Memory B cell (primary cell): ENCODE measurements at regions not wholly inside any gene's neighbourhood (a gene's known extent, or its start where the extent isn't known, plus 50 kb on each side); places are given as distances from the start of the nearest gene placed in this dataset.

Experiments used
- ATAC-seq: fragments of 150-1000 bp; cut with Tn5 transposase; 2 replicates; pipeline ENCODE4 v1.10.0; 2021; ENCODE audit warnings: low read depth, mild to moderate bottlenecking, moderate library complexity
- DNase-seq, 2 donors: peaks; one replicate each; pipeline ENCODE4 v3.0.0; 2022; ENCODE audit warnings: low spot score in 2 of 2
- H3K27ac Mint-ChIP-seq: one replicate; pipeline ENCODE4 v1.8.0; 2022; ENCODE audit warnings: mild to moderate bottlenecking, moderate library complexity, mixed read lengths
- H3K27me3 Mint-ChIP-seq: one replicate; pipeline ENCODE4 v1.8.0; 2022; ENCODE audit warnings: mixed read lengths
- H3K36me3 Mint-ChIP-seq: one replicate; pipeline ENCODE4 v1.8.0; 2022; ENCODE audit warnings: mild to moderate bottlenecking, mixed read lengths
- H3K4me1 Mint-ChIP-seq: one replicate; pipeline ENCODE4 v1.8.0; 2022; ENCODE audit warnings: mixed read lengths
- H3K4me3 Mint-ChIP-seq: one replicate; pipeline ENCODE4 v1.8.0; 2022; ENCODE audit warnings: mild to moderate bottlenecking, moderate library complexity, mixed read lengths
- H3K9me3 Mint-ChIP-seq: one replicate; pipeline ENCODE4 v1.8.0; 2022; ENCODE audit warnings: mixed read lengths

- Mint-ChIP-seq H3K36me3 (peaks cover 4% of the 10 kb centered on the region), H3K9me3 (peaks cover 3% of the 10 kb centered on the region), H3K4me3 (no peak overlapping the region), H3K27ac (no peak overlapping the region), H3K27me3 (no peaks in the 10 kb centered on the region), H3K4me1 (no peaks in the 10 kb centered on the region)
- ATAC-seq (no peak), DNase-seq (no peak)
Measured at GRCh38 chr14:39580696-39581095, 148.5 kb upstream of the FBXO33 start.

DNA sequence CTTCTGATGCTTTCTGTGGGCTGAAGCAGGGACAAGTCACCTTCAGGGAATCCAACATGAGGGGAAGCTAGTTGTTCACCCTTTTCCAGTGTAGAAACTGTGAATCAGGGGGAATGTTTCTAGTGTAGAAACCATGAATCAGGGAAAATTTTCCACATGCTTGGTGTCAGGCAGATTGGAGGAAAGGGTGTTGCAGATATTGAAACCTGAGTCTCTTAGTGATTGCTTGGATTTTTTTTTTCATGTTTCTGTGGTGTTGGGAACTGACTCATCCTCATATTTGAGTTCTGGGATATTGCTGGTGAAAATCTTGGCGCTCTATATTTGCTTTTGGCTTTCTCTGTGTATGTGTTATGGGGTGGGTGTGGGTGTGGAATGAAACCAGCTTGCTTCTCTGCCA, 144.5 kb upstream of the FBXO33 start:
- peaks cover 4% of the 10 kb centered on the region for H3K36me3 Mint-ChIP-seq
- ATAC-seq, result no peak
- no peaks in the 10 kb centered on the region for H3K27me3 Mint-ChIP-seq
- H3K4me3 Mint-ChIP-seq, result no peak overlapping the region
- DNase-seq, result no peak
- H3K9me3 Mint-ChIP-seq, result peaks cover 8% of the 10 kb centered on the region
- no peaks in the 10 kb centered on the region for H3K4me1 Mint-ChIP-seq
- H3K27ac Mint-ChIP-seq, result no peak overlapping the region

DNA sequence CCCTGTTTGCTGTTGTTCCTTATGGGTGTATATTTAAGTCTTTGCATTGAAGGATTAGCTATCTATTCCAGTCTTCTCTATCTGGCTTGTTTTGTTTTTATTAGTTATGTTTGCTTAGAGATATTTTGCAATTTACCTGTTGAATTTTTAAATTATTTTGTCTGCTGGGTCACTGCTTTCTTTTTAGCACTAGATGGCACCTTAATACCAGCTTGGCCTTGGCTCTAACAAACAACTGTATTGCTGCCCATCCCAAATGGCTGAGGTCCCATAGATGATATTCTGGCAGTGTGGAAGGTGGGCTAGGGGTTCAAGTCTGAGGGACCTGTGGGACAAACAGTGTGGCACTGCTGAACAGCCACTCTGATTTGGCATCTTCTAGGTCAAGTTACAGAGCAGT, 144.0 kb upstream of the FBXO33 start:
- ATAC-seq (no peak), DNase-seq (no peak)
- H3K4me3 Mint-ChIP-seq, result no peak overlapping the region
- peaks cover 8% of the 10 kb centered on the region for H3K9me3 Mint-ChIP-seq
- H3K36me3 Mint-ChIP-seq, result peaks cover 4% of the 10 kb centered on the region
- no peak overlapping the region for H3K27ac Mint-ChIP-seq
- no peaks in the 10 kb centered on the region for H3K4me1 Mint-ChIP-seq
- H3K27me3 Mint-ChIP-seq, result no peaks in the 10 kb centered on the region

- H3K9me3 Mint-ChIP-seq, result peaks cover 7% of the 10 kb centered on the region
- H3K36me3 Mint-ChIP-seq, result peaks cover 2% of the 10 kb centered on the region
- H3K4me3 Mint-ChIP-seq, result no peak overlapping the region
- DNase-seq, result no peak
- H3K27ac Mint-ChIP-seq, result no peak overlapping the region
- H3K27me3 Mint-ChIP-seq, result no peaks in the 10 kb centered on the region
- ATAC-seq, result no peak
- no peaks in the 10 kb centered on the region for H3K4me1 Mint-ChIP-seq
Measured at GRCh38 chr14:39568809-39569538, 136.7 kb upstream of the FBXO33 start.

DNA sequence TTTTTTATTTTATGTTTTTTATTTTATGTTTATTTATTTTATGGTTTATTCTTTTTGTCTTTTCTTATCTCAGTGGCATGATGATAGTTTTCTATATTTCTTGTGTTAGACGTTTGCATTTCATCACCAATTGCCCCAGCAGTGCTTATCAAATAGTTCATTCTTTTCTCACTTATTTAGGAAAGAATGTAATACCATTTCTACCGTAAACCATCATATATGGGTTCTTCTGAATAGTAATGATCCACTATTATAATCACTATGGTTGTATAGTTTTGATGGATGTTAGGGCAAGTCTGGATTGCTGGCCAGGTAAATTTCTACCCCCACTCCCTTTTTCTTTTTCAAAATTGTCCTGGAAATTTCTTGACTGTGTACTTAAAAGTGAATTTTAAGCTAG, 134.6 kb upstream of the FBXO33 start:
- H3K27me3 Mint-ChIP-seq, result no peaks in the 10 kb centered on the region
- H3K36me3 Mint-ChIP-seq, result peaks cover 2% of the 10 kb centered on the region
- H3K9me3 Mint-ChIP-seq, result peaks cover 6% of the 10 kb centered on the region
- no peak overlapping the region for H3K27ac Mint-ChIP-seq
- no peaks in the 10 kb centered on the region for H3K4me1 Mint-ChIP-seq
- DNase-seq (no peak), ATAC-seq (no peak)
- H3K4me3 Mint-ChIP-seq, result no peak overlapping the region

- Mint-ChIP-seq H3K4me1 (no peaks in the 10 kb centered on the region), H3K9me3 (peaks cover 18% of the 10 kb centered on the region), H3K27ac (no peak overlapping the region), H3K4me3 (no peak overlapping the region), H3K36me3 (peaks cover 3% of the 10 kb centered on the region), H3K27me3 (no peaks in the 10 kb centered on the region)
- ATAC-seq (no peak), DNase-seq (no peak)
Measured at GRCh38 chr14:39563361-39563760, 131.1 kb upstream of the FBXO33 start.

GRCh38 chr14:39562175-39562574, 129.9 kb upstream of the FBXO33 start:
- no peak overlapping the region for H3K4me3 Mint-ChIP-seq
- peaks cover 3% of the 10 kb centered on the region for H3K36me3 Mint-ChIP-seq
- H3K27ac Mint-ChIP-seq, result no peak overlapping the region
- no peaks in the 10 kb centered on the region for H3K27me3 Mint-ChIP-seq
- no peaks in the 10 kb centered on the region for H3K4me1 Mint-ChIP-seq
- ATAC-seq, result no peak
- no peak for DNase-seq
- H3K9me3 Mint-ChIP-seq, result peaks cover 18% of the 10 kb centered on the region

DNA sequence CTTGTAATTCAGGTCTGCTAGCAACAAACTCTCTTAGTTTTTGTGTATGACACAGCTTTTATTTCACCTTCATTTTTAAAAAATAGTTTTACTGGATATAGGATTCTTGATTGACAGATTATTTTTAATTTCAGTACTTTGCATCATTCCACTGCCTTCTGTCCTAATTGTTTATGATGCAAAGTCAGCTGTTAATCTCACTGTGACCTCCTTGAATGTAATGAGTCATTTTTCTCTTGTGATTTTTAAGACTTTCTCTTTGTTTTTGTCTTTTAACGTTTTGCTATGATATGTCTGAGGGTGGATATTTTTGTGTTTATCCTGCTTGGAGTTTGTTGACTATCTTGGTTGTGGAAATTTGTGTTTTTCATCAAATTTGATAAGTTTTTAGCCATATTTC, 126.3 kb upstream of the FBXO33 start:
- no peak overlapping the region for H3K27ac Mint-ChIP-seq
- H3K9me3 Mint-ChIP-seq, result peaks cover 23% of the 10 kb centered on the region
- H3K27me3 Mint-ChIP-seq, result no peaks in the 10 kb centered on the region
- H3K4me1 Mint-ChIP-seq, result peaks cover 2% of the 10 kb centered on the region
- no peak for DNase-seq
- H3K4me3 Mint-ChIP-seq, result no peak overlapping the region
- no peak for ATAC-seq
- H3K36me3 Mint-ChIP-seq, result peaks cover 1% of the 10 kb centered on the region

DNA sequence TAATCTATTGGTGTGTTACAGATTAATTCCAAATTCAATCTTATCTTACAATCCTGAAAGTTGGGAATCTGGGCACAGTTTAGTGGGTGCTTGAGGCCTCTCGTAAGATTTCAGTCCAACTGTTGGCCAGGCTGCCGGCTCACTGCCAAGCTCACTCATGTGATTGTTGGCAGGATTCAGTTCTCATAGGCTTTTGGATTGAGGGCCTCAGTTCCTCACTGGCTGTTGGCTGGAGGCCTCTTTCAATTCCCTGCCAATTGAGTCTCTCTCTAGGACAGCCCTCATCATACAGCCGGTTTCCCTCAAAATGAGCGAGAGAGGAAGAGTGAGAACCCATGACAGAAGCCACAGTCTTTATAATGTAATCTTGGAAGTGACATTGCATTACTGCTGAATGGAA, 123.5 kb upstream of the FBXO33 start:
- H3K4me1 Mint-ChIP-seq, result peaks cover 2% of the 10 kb centered on the region
- no peak overlapping the region for H3K27ac Mint-ChIP-seq
- H3K36me3 Mint-ChIP-seq, result peaks cover 1% of the 10 kb centered on the region
- no peaks in the 10 kb centered on the region for H3K27me3 Mint-ChIP-seq
- DNase-seq (no peak), ATAC-seq (no peak)
- H3K4me3 Mint-ChIP-seq, result no peak overlapping the region
- peaks cover 17% of the 10 kb centered on the region for H3K9me3 Mint-ChIP-seq

- Mint-ChIP-seq H3K27me3 (no peaks in the 10 kb centered on the region), H3K4me1 (peaks cover 2% of the 10 kb centered on the region), H3K36me3 (peaks cover 1% of the 10 kb centered on the region), H3K9me3 (peaks cover 16% of the 10 kb centered on the region), H3K4me3 (no peak overlapping the region), H3K27ac (no peak overlapping the region)
- no peak for ATAC-seq
- DNase-seq, result no peak
Measured at GRCh38 chr14:39554576-39554975, 122.3 kb upstream of the FBXO33 start.

- no peak for ATAC-seq
- Mint-ChIP-seq H3K4me1 (no peaks in the 10 kb centered on the region), H3K27ac (no peak overlapping the region), H3K9me3 (peaks cover 17% of the 10 kb centered on the region), H3K27me3 (no peaks in the 10 kb centered on the region), H3K4me3 (no peak overlapping the region), H3K36me3 (no peaks in the 10 kb centered on the region)
- no peak for DNase-seq
Measured at GRCh38 chr14:39548358-39548757, 116.1 kb upstream of the FBXO33 start.

- Mint-ChIP-seq H3K27me3 (no peaks in the 10 kb centered on the region), H3K27ac (no peak overlapping the region)
Measured at GRCh38 chr14:39547845-39548244, 115.6 kb upstream of the FBXO33 start.

GRCh38 chr14:39505812-39506211, 73.6 kb upstream of the FBXO33 start:
- H3K4me3 Mint-ChIP-seq, result no peak overlapping the region
- peaks cover 15% of the 10 kb centered on the region for H3K9me3 Mint-ChIP-seq
- DNase-seq (no peak), ATAC-seq (no peak)
- no peak overlapping the region for H3K27ac Mint-ChIP-seq
- peaks cover 2% of the 10 kb centered on the region for H3K36me3 Mint-ChIP-seq
- H3K4me1 Mint-ChIP-seq, result no peaks in the 10 kb centered on the region
- H3K27me3 Mint-ChIP-seq, result no peaks in the 10 kb centered on the region

More at GRCh38 chr14:39547845-39548244, 115.6 kb upstream of the FBXO33 start:
- peaks cover 17% of the 10 kb centered on the region for H3K9me3 Mint-ChIP-seq
- no peak overlapping the region for H3K4me3 Mint-ChIP-seq
- no peaks in the 10 kb centered on the region for H3K36me3 Mint-ChIP-seq
- H3K4me1 Mint-ChIP-seq, result no peaks in the 10 kb centered on the region
- ATAC-seq, result no peak
- no peak for DNase-seq

DNA sequence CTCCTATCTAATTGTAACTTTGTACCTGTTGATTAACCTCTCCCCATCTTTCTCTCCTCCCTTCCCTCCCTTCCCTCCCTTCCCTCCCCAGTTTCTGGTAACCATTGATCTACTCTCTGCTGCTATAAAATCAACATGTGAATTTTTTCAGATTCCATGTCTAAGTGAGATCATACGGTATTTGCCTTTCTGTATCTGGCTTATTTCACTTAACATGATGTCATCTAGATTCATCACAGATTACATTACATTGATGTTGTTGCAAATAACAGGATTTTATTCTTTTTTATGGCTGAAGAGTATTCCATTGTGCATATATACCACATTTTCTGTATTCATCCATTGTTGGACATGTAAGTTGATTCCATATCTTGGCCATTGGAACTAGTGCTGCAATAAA, 68.0 kb upstream of the FBXO33 start:
- Mint-ChIP-seq H3K9me3 (peaks cover 12% of the 10 kb centered on the region), H3K27ac (no peak overlapping the region), H3K4me3 (no peak overlapping the region), H3K36me3 (peaks cover 3% of the 10 kb centered on the region), H3K27me3 (no peaks in the 10 kb centered on the region), H3K4me1 (no peaks in the 10 kb centered on the region)
- DNase-seq, result no peak
- ATAC-seq, result no peak

GRCh38 chr14:39499514-39499913, 67.3 kb upstream of the FBXO33 start:
- H3K4me1 Mint-ChIP-seq, result no peaks in the 10 kb centered on the region
- DNase-seq, result no peak
- H3K4me3 Mint-ChIP-seq, result no peak overlapping the region
- H3K27ac Mint-ChIP-seq, result no peak overlapping the region
- peaks cover 13% of the 10 kb centered on the region for H3K9me3 Mint-ChIP-seq
- peaks cover 5% of the 10 kb centered on the region for H3K36me3 Mint-ChIP-seq
- no peaks in the 10 kb centered on the region for H3K27me3 Mint-ChIP-seq
- ATAC-seq, result no peak
